CD14-positive monocyte (primary cell): ENCODE measurements at regions not wholly inside any gene's neighbourhood (a gene's known extent, or its start where the extent isn't known, plus 50 kb on each side); places are given as distances from the start of the nearest gene placed in this dataset.

Experiments used
- DNase-seq, 3 donors: peaks; one replicate each; pipeline ENCODE4 v3.0.0-alpha.2; 2011 to 2022
- H2AFZ ChIP-seq: 2 replicates; pipeline ENCODE4 v1.6.0; 2012; ENCODE audit warnings: mild to moderate bottlenecking, low read depth, low read length, inconsistent platforms; ENCODE audit not compliant: insufficient read depth, poor library complexity, severe bottlenecking
- H3K27ac ChIP-seq, 2 donors: 1 replicate in 1 of 2; 2 replicates in 1 of 2; pipeline ENCODE4 v1.5.1; 2012 to 2013; ENCODE audit warnings: low read length in 2 of 2, control low read depth in 1 of 2, inconsistent platforms in 1 of 2, low read depth in 1 of 2, mild to moderate bottlenecking in 1 of 2
- H3K27me3 ChIP-seq, 2 donors: one replicate each; pipeline versions ENCODE4 v1.6.0 to v1.6.1; 2011 to 2013; ENCODE audit warnings: low read length in 2 of 2; ENCODE audit not compliant: control insufficient read depth in 2 of 2, insufficient read depth in 2 of 2
- H3K36me3 ChIP-seq, 2 donors: replicated peaks in 1 of 2; 1 replicate in 1 of 2; 2 replicates in 1 of 2; pipeline versions ENCODE4 v1.5.1 to v1.6.1; 2012 to 2013; ENCODE audit warnings: low read length in 2 of 2, control low read depth in 1 of 2, inconsistent platforms in 1 of 2, mild to moderate bottlenecking in 1 of 2; ENCODE audit not compliant: insufficient read depth in 2 of 2, control insufficient read depth in 1 of 2
- H3K4me1 ChIP-seq, 2 donors: 1 replicate in 1 of 2; 2 replicates in 1 of 2; pipeline versions ENCODE4 v1.5.1 to v1.6.1; 2012 to 2013; ENCODE audit warnings: low read length in 2 of 2, control low read depth in 1 of 2, inconsistent platforms in 1 of 2, mild to moderate bottlenecking in 1 of 2, moderate library complexity in 1 of 2; ENCODE audit not compliant: insufficient read depth in 2 of 2, control insufficient read depth in 1 of 2
- H3K4me2 ChIP-seq: replicated peaks from 2 replicates; pipeline ENCODE3; 2012; ENCODE audit warnings: low read length, moderate library complexity, mild to moderate bottlenecking; ENCODE audit not compliant: poor library complexity, severe bottlenecking; ENCODE audit errors: extremely low read depth
- H3K4me3 ChIP-seq, 3 experiments: fragments of 200-600 bp in 1 of 3; sonication (generic) in 1 of 3; replicated peaks in 1 of 3; 1 replicate in 2 of 3; 2 replicates in 1 of 3; pipeline ENCODE4 v1.5.1; 2011 to 2013; ENCODE audit warnings: low read length in 3 of 3, mild to moderate bottlenecking in 3 of 3, control low read depth in 2 of 3, low read depth in 2 of 3, inconsistent platforms in 1 of 3, moderate library complexity in 1 of 3
- H3K79me2 ChIP-seq: 2 replicates; pipeline ENCODE4 v1.6.0; 2012; ENCODE audit warnings: mild to moderate bottlenecking, control low read depth, inconsistent platforms, low read length, moderate library complexity; ENCODE audit not compliant: insufficient read depth
- H3K9ac ChIP-seq: 2 replicates; pipeline ENCODE4 v1.6.0; 2017; ENCODE audit warnings: low read length, mild to moderate bottlenecking; ENCODE audit not compliant: insufficient read depth, poor library complexity, severe bottlenecking
- H3K9me3 ChIP-seq, 2 donors: replicated peaks in 1 of 2; 1 replicate in 1 of 2; 2 replicates in 1 of 2; pipeline versions ENCODE4 v1.5.1 to v1.6.1; 2012 to 2013; ENCODE audit warnings: low read length in 2 of 2, control low read depth in 1 of 2; ENCODE audit not compliant: control insufficient read depth in 1 of 2, insufficient read depth in 1 of 2
- H4K20me1 ChIP-seq: 2 replicates; pipeline ENCODE4 v1.6.0; 2012; ENCODE audit warnings: mild to moderate bottlenecking, low read length, control low read depth, moderate library complexity; ENCODE audit not compliant: insufficient read depth
- H3K27ac Mint-ChIP-seq, 7 donors: one replicate each; pipeline ENCODE4 v1.8.0; 2020; ENCODE audit warnings: mild to moderate bottlenecking in 7 of 7, mixed read lengths in 7 of 7, moderate library complexity in 6 of 7, inconsistent platforms in 2 of 7
- H3K27me3 Mint-ChIP-seq, 3 donors: one replicate each; pipeline ENCODE4 v1.8.0; 2021 to 2022; ENCODE audit warnings: low read depth in 3 of 3, mild to moderate bottlenecking in 3 of 3, mixed read lengths in 3 of 3, moderate library complexity in 3 of 3, inconsistent platforms in 1 of 3
- H3K36me3 Mint-ChIP-seq, 2 donors: one replicate each; pipeline ENCODE4 v1.8.0; 2020; ENCODE audit warnings: mixed read lengths in 2 of 2, inconsistent platforms in 1 of 2, mild to moderate bottlenecking in 1 of 2
- H3K4me1 Mint-ChIP-seq: one replicate; pipeline ENCODE4 v1.8.0; 2020; ENCODE audit warnings: mild to moderate bottlenecking, mixed read lengths
- H3K4me3 Mint-ChIP-seq, 2 donors: one replicate each; pipeline ENCODE4 v1.8.0; 2020; ENCODE audit warnings: mild to moderate bottlenecking in 2 of 2, mixed read lengths in 2 of 2, moderate library complexity in 1 of 2
- H3K9me3 Mint-ChIP-seq, 7 donors: one replicate each; pipeline ENCODE4 v1.8.0; 2020 to 2022; ENCODE audit warnings: mixed read lengths in 7 of 7, mild to moderate bottlenecking in 6 of 7, moderate library complexity in 6 of 7, inconsistent platforms in 2 of 7
- WGBS: methylation state at CpG from one replicate; pipeline ENCODE4 v1.1.5; 2013; ENCODE audit warnings: missing lambda C conversion rate; ENCODE audit not compliant: insufficient coverage; 5-methylcytosine and 5-hydroxymethylcytosine counted together
- intact Hi-C, 2 donors: fragments of 100-400 bp; cut with micrococcal nuclease; formaldehyde crosslinking; loops; one replicate each; pipeline versions ENCODE4 v1.15.0 to v1.15.1; 2023
- TF ChIP-seq, protein P1 (sequence below): fragments of 200-600 bp; IDR thresholded peaks from one replicate; pipeline ENCODE4 v1.8.0; 2022; ENCODE audit warnings: antibody characterized with exemption, mild to moderate bottlenecking

DNA sequence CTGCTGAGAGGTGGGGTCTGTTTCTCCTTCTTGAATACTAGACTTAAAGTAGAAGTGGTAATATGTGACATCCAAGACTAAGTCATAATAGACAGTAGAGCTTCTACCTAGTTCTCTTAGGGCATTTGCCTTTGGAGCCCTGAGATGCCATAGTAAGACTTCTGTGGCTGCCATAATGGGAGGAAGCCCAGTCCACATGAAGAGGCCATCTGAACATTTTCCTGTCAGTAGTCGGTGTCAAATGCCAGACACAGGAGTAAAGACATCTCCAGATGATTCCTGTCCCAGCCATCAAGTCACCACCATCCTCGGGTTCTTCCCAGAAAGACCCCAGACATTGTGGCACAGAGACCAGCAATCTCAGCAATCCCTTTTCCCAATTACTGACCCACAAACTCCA lies 58.1 kb upstream of the IRX6 start:
- Histone ChIP-seq H2AFZ (no peak overlapping the region), H3K9me3 (no peaks in the 10 kb centered on the region), H3K27ac (no peak overlapping the region), H3K4me1 (no peaks in the 10 kb centered on the region), H3K4me3 (no peak overlapping the region), H4K20me1 (no peaks in the 10 kb centered on the region), H3K9ac (no peak overlapping the region), H3K79me2 (no peaks in the 10 kb centered on the region), H3K4me2 (no peak overlapping the region), H3K27me3 (no peaks in the 10 kb centered on the region), H3K36me3 (no peaks in the 10 kb centered on the region)
- intact Hi-C loops, result no loop called here
- H3K4me3 Mint-ChIP-seq, result no peak overlapping the region
- H3K36me3 Mint-ChIP-seq, result no peaks in the 10 kb centered on the region
- H3K27me3 Mint-ChIP-seq, result peaks cover 0 to 2% (median 2%) of the 10 kb centered on the region in 3 donors
- H3K4me1 Mint-ChIP-seq, result no peaks in the 10 kb centered on the region
- no peak for DNase-seq
- peaks cover 0 to 6% (median 0%) of the 10 kb centered on the region in 7 donors for H3K9me3 Mint-ChIP-seq
- TF ChIP-seq, protein P1, sequence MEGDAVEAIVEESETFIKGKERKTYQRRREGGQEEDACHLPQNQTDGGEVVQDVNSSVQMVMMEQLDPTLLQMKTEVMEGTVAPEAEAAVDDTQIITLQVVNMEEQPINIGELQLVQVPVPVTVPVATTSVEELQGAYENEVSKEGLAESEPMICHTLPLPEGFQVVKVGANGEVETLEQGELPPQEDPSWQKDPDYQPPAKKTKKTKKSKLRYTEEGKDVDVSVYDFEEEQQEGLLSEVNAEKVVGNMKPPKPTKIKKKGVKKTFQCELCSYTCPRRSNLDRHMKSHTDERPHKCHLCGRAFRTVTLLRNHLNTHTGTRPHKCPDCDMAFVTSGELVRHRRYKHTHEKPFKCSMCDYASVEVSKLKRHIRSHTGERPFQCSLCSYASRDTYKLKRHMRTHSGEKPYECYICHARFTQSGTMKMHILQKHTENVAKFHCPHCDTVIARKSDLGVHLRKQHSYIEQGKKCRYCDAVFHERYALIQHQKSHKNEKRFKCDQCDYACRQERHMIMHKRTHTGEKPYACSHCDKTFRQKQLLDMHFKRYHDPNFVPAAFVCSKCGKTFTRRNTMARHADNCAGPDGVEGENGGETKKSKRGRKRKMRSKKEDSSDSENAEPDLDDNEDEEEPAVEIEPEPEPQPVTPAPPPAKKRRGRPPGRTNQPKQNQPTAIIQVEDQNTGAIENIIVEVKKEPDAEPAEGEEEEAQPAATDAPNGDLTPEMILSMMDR, result no peak
- 80% methylated on average over 1 of the region's 2 CpGs for WGBS
- no peak overlapping the region for H3K27ac Mint-ChIP-seq

DNA sequence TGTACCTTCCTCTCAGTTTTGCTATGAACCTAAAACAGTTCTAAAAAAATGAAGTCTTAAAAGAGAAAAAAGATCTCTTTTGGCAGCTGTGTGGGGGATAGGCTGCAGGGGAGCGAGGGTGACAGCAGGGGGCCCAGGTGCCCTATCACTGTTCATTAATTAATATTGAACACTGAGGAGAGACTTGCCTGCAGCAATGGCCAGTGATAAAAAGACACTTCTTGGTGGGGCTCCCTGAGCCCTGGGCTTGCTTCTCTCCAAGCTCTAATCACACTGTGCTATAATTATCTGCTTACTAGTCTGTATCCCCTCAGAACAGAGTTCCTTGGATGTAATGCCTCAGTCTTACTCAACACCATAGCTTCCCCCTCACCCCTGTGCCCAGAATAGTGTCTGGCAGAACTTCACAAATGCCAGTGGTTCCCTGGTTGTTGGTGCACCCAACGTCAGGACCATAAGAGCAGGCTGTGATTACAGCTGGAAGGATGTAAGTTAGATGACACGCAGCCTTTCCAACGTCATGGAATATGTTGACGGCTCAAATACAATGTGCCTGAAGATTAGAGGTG lies 52.0 kb upstream of the IRX6 start:
- Histone ChIP-seq H3K27ac (no peak overlapping the region), H3K27me3 (no peaks in the 10 kb centered on the region), H3K4me1 (no peaks in the 10 kb centered on the region), H3K9me3 (no peaks in the 10 kb centered on the region), H3K4me2 (no peak overlapping the region), H3K4me3 (no peak overlapping the region), H3K36me3 (no peaks in the 10 kb centered on the region), H4K20me1 (no peaks in the 10 kb centered on the region), H2AFZ (no peak overlapping the region), H3K79me2 (no peaks in the 10 kb centered on the region), H3K9ac (no peak overlapping the region)
- H3K9me3 Mint-ChIP-seq, result no peaks in the 10 kb centered on the region
- H3K36me3 Mint-ChIP-seq, result no peaks in the 10 kb centered on the region
- H3K4me1 Mint-ChIP-seq, result no peaks in the 10 kb centered on the region
- TF ChIP-seq, protein P1, result no peak
- WGBS, result 93% methylated on average over 5 of the region's 5 CpGs
- no peak overlapping the region for H3K27ac Mint-ChIP-seq
- no peak for DNase-seq
- H3K4me3 Mint-ChIP-seq, result no peak overlapping the region
- intact Hi-C loops, result no loop called here
- H3K27me3 Mint-ChIP-seq, result peaks cover 2 to 3% (median 3%) of the 10 kb centered on the region in 3 donors
